ENCODE measurements at regions not wholly inside any gene's neighbourhood (a gene's known extent, or its start where the extent isn't known, plus 50 kb on each side); places are given as distances from the start of the nearest gene placed in this dataset.

- intact Hi-C loops (cut with micrococcal nuclease): no loop called here
- Histone ChIP-seq H2AK5ac (ENCODE audit: low read depth, low read length) (no peak overlapping the region), H3K9me3 (ENCODE audit: control insufficient read depth, insufficient read depth, low read length) (no peaks in the 10 kb centered on the region), H2AFZ (replicated peaks; ENCODE audit: low read length, poor library complexity) (no peak overlapping the region), H3K27me3 (ENCODE audit: control insufficient read depth, insufficient read depth, low read length) (no peaks in the 10 kb centered on the region), H3K23ac (ENCODE audit: low read depth, low read length) (no peak overlapping the region), H3K79me1 (ENCODE audit: low read depth in 1 of 2, low read length in 2 of 2) (peaks cover 10 to 34% of the 10 kb centered on the region in 2 experiments), H3K9me1 (ENCODE audit: insufficient read depth, low read length) (peaks cover 4% of the 10 kb centered on the region; the same call in 1 of the 2 replicates), H3K27ac (ENCODE audit: insufficient read depth, low read length) (no peak overlapping the region), H4K91ac (ENCODE audit: insufficient read depth, low read depth, low read length) (no peak overlapping the region), H3K4ac (ENCODE audit: low read depth, low read length) (no peak overlapping the region), H4K20me1 (ENCODE audit: insufficient read depth, low read length) (no peaks in the 10 kb centered on the region; the same call in 1 of the 2 replicates), H4K5ac (ENCODE audit: low read depth, low read length) (no peak overlapping the region), H2AK9ac (replicated peaks; ENCODE audit: low read depth, low read length, poor library complexity) (no peak overlapping the region), H2BK20ac (ENCODE audit: low read depth, low read length) (no peak overlapping the region), H3K36me3 (ENCODE audit: control insufficient read depth, insufficient read depth, low read length) (no peaks in the 10 kb centered on the region), H3K18ac (ENCODE audit: low read depth, low read length) (no peak overlapping the region), H3K56ac (ENCODE audit: extremely low read depth, insufficient read depth, low read length) (no peak overlapping the region), H3K9ac (ENCODE audit: low read depth, low read length) (no peak overlapping the region), H3K4me2 (ENCODE audit: low read depth, low read length) (no peak overlapping the region), H2BK5ac (ENCODE audit: low read depth, low read length, poor library complexity, severe bottlenecking) (no peak overlapping the region), H2BK15ac (ENCODE audit: low read depth, low read length) (no peak overlapping the region), H3K4me3 (ENCODE audit: insufficient read depth, low read depth, low read length) (no peak overlapping the region), H3K4me1 (ENCODE audit: control insufficient read depth, insufficient read depth, low read length) (peaks cover 5% of the 10 kb centered on the region), H3K14ac (replicated peaks; ENCODE audit: low read depth, low read length) (no peak overlapping the region), H4K8ac (ENCODE audit: low read depth in 2 of 2, low read length in 2 of 2) (no peak overlapping the region), H2BK120ac (ENCODE audit: low read depth, low read length) (no peak overlapping the region)
- no TSS peak for BruUV-seq (replicated peaks)
- TF ChIP-seq RAD21 (IDR thresholded peaks at IDR 0.05; ENCODE audit: low read length) (no peak), NFE2L2 (IDR thresholded peaks at IDR 0.05; ENCODE audit: low read depth, low read length) (no peak), MAFK (IDR thresholded peaks at IDR 0.05; ENCODE audit: low read depth, low read length) (no peak), CHD1 (IDR thresholded peaks at IDR 0.05; ENCODE audit: low read depth, low read length) (no peak), RCOR1 (IDR thresholded peaks at IDR 0.05; ENCODE audit: insufficient replicate concordance, low read length) (no peak), MXI1 (IDR thresholded peaks at IDR 0.05; ENCODE audit: borderline replicate concordance, low read depth, low read length) (no peak), POLR2A (IDR thresholded peaks at IDR 0.05; ENCODE audit: low read depth, low read length) (no peak), ELK1 (IDR thresholded peaks at IDR 0.05; ENCODE audit: borderline replicate concordance, low read depth, low read length) (no peak), MAZ (IDR thresholded peaks at IDR 0.05; ENCODE audit: borderline replicate concordance, low read depth, low read length) (no peak), FOS (IDR thresholded peaks at IDR 0.05; ENCODE audit: low read depth, low read length) (no peak), CTCF (conservative IDR thresholded peaks at IDR 0.05; ENCODE audit: low read depth, low read length) (no peak), SMC3 (IDR thresholded peaks at IDR 0.05; ENCODE audit: low read depth, low read length) (no peak), CEBPB (IDR thresholded peaks at IDR 0.05; ENCODE audit: low read depth, low read length) (no peak), RFX5 (IDR thresholded peaks at IDR 0.05; ENCODE audit: low read depth, low read length) (no peak), USF2 (IDR thresholded peaks at IDR 0.05; ENCODE audit: low read depth, low read length) (no peak), BHLHE40 (IDR thresholded peaks at IDR 0.05; ENCODE audit: low read depth, low read length) (no peak)
- in situ Hi-C loops (cut with MboI; ENCODE audit: low sequenced_read_pairs): loop anchor here (25.0 kb wide), 1 partner anchor 495 kb away; the partner anchor contains the start of gene TIPIN
- ATAC-seq (ENCODE audit: low read depth): no peak
- no peak for DNase-seq
- dilution Hi-C loops (cut with HindIII; ENCODE audit: low sequenced_read_pairs, unreplicated experiment): no loop called here
- POLR2A ChIA-PET (ENCODE audit: unreplicated experiment): no interaction called here
- CTCF ChIA-PET: no interaction called here
Measured at GRCh38 chr15:66857694-66858093, 155.7 kb downstream of the SMAD6 start.
